GM21526 (cell line): ENCODE measurements at regions not wholly inside any gene's neighbourhood (a gene's known extent, or its start where the extent isn't known, plus 50 kb on each side); places are given as distances from the start of the nearest gene placed in this dataset.
A peak's percentile ranks its signal among the peaks of the same experiment; 100 is the strongest.

ENCODE experiments used
- ATAC-seq: cut with Tn5 transposase; IDR thresholded peaks from one replicate; pipeline ENCODE4 v1.9.1; 2021; ENCODE audit warnings: moderate library complexity; ENCODE audit not compliant: unreplicated experiment, low FRiP score

- no peak for ATAC-seq
These were observed 173.1 kb downstream of the POU4F1 start for GRCh38 chr13:78430166-78430791.

DNA sequence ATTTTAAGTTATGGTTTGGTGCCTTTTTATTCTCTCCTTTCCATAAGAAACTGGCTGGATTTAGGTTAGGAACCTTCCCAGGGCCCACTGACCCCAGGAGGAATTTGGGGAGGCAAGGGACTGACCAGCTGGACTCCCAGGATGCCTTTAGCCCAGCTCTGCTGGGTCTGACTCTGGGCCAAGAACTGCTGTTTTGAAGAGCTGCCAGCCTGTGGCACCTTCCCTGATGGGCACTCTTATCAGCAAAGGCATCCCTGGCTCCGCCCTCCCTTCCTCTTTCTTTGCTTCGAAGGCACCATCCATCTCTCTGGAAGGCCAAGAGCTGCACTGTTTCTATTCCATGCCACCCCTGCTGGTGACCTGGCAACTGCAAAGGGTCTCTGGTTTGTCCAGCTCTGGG is 174.7 kb downstream of the POU4F1 start:
- no peak for ATAC-seq

DNA sequence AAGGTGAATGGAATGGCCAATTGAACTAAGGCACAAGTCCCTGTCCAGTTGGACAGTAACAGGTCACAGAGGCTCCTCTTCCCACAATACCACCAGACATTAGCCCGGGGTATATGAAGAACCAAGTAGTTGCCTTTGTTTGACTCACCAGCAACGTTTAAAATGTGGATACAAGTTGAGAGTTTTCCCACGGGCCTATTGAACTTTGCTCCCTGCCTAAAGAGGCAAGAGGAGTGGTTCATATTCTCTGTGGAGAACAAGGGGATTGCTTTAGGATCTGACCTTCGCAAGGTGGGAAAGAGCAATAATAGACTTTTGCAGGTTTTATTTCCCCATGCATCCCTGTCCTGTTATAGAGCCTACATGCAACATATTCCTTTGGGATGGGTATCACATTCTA is 177.2 kb downstream of the POU4F1 start:
- no peak for ATAC-seq

GRCh38 chr13:78420814-78421213 is 182.5 kb downstream of the POU4F1 start:
- ATAC-seq, result peak; percentile 96

GRCh38 chr13:78413887-78414553 is 189.3 kb downstream of the POU4F1 start:
- no peak for ATAC-seq

DNA sequence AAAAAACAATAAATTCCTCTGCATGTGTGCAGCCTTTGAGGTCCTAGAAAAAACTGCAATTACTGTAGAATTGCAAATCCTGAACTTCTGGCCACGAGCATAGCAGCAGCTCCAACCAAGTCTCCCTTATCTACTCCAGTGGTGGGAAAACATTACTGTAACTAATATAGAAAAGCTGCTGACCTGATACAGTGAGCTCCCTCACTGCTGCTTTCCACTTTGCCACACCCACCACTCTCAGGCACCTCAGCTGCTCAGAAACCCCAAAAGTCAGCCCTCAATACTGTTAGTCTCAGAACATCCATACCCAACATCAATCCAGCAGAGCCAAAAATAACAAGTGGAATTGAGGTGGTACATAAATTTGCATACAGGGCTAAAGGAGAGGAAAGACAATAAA is 192.5 kb downstream of the POU4F1 start:
- ATAC-seq, result no peak

DNA sequence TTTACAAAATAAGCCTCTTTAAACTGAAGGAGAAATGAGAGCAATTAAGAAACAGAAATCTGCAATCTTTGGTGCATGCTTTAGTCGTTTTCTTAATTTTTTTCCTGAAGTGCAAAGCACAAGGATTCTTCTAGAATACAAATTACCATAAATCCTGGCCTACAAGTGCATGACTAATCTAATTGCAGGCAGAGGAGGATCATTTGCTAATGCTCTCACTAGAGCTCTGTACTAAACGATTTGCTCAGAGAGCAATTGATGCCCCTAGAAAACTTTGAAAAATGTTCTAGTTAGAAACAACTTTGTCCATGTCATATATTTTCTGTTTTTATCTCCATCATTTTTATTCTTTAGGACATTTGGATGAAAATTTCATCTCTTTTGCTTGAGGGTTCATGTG is 193.2 kb downstream of the POU4F1 start:
- no peak for ATAC-seq

GRCh38 chr13:78409172-78409571 is 194.2 kb downstream of the POU4F1 start:
- ATAC-seq, result no peak

GRCh38 chr13:78404846-78405360 is 198.4 kb downstream of the POU4F1 start:
- ATAC-seq, result no peak

DNA sequence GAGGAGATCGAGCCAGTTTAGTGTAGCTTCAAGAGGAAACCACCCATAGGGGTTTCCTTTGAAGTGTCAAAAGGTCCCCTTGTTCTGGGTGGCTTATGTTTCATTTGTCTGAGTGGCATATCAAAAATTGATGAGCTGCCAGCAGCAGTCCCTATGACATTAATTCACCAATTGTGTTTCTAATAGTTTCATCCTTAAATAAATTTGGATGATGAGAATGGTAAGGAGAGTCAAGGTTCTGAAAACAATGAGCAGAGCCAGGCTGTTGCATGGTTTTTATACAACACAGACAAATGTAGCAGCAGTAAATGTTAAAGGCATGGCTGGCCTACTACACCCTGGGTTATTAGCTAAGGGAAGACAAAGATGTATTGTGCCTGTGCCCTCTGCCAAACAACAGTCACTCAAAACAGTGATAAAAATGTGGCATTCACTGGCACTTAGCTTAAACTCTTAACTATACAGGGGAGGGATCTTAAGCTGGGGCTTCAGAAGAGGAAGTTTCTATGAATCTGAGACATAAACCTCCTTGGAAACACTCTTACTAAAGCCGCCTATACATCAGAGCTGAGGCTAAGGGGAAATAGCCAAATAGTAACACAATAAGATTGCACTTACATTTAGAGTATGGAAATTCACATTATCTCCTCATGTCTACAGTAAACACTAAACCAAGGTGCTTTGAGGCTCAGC is 200.5 kb downstream of the POU4F1 start:
- ATAC-seq, result no peak

DNA sequence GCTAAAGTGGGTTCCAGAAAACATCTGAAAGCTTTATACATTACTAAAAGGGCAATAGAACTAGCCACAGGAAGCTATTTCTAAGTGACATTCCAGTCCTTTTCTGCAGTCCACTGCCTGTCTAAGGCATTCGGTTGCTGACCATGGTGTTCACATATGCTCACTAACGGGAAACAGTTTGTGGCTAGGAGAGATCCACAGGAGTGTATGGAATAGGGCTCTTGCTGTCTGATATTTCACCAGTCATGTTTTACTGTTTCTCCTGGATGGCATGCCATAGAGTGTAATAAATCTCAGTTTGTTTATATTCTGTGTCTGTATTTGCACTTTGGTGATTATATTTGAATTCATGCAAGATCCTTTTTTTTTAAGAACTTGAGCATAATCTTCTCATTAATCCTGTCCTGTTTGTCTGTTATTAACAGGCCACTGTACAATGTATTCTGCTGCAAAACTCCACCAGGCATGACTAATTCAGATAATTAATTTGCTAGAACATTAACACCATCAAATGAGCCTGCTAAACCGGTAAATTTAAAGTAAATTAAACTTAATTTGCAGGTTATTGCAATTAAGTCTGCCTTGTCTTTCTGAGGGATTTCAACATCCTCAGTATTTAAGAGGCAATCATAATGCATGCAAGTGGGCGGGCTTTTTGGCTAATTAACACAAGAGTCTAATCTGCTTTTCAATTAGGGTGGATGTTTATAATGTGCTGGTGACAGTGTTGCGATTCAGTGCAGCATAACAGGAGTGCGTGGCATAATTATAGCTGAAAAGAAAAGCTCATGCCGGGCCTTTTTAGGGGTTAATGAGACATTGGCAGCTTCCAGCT is 201.3 kb downstream of the POU4F1 start:
- no peak for ATAC-seq

DNA sequence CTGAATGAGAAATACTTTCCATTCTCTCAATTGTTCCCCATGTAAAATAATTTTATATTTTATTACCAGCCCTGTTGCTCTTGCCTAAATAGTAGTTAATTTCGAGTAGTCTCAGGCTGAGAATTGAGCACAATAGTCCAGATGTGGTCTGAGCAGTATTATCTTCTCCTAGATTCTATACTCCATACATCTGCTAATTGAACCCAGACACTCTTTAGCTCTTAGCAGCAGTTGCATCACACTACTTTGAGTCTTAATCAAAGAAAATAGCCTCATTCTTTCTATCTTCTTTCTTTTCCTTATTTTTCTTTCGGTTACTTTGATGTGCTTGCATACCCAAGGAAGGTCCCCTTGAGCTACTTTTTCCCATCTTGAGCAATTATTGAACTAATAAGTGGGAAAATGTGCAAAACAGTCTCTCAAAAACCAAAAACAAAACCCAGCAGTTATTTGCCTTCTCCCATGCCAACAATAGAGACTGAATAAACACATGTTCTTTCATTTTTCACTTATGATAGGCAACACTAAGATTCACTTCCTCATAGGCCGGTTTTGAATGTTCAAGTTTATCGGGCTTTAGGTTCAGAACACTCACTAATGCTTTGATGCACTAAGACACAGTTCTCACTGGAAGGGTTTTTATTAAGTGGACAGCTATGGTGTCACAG is 204.5 kb downstream of the POU4F1 start:
- ATAC-seq, result peak; percentile 97

DNA sequence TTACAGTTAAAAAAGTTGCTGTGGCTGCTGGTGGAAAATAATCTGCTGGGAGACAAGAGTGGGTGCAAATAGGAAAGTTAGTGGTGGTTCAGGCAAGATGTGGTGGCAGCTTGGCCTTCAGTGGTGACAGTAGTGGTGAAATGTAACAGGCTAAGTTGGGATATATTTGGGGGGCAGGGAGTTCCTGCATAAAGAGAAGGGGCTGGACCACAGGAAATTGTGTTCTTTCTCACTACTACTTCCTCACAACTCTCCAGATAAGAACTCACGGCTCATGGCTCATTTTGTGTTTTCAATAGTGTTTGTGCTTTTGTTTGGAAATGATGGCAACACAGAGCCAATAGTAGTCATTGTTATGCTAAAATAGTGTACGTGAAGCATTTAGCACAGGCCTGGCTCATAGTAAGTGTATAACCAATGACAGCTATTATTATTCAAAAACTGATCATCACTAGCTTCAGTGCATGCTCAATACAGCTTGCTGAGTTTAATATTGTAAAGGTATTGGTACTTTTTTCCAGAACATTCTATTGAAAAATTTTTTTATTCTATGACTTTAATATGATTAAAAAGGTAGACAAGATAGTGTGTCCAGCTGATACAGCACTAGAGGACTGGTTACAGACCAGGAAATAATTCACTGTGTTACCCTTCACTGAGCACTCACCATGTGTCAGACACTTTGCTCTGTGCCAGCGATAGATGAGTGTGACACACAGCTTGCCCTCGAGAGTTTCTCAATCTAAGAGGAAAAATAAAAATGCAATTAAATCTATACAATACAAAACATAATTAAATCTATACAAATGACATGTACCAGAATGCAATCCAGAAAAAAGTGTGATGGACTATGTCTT is 209.8 kb downstream of the POU4F1 start:
- no peak for ATAC-seq

GRCh38 chr13:78383899-78384298 is 219.5 kb downstream of the POU4F1 start:
- ATAC-seq, result no peak

GRCh38 chr13:78383071-78383484 is 220.3 kb downstream of the POU4F1 start:
- no peak for ATAC-seq

DNA sequence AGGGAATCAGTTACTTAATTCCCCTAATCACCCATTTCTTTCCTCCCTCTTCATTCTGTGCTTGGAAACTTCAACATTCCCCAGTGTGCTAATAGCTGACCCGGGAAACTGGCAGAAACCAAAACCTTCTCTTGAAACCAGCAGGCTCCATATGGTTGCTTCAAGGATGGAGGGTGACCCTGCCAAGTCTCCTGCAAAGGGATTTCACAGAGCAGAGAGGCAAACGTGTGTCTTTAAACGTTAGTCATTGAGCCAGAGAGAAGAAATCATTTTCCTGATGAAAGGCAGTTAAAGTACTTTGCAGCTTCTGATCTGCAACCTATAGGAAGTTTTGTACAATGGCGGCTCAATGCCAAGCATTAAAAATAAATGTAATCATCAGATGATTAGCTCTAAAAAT is 220.9 kb downstream of the POU4F1 start:
- ATAC-seq, result no peak

GRCh38 chr13:78376822-78377221 is 226.5 kb downstream of the POU4F1 start:
- ATAC-seq, result no peak

DNA sequence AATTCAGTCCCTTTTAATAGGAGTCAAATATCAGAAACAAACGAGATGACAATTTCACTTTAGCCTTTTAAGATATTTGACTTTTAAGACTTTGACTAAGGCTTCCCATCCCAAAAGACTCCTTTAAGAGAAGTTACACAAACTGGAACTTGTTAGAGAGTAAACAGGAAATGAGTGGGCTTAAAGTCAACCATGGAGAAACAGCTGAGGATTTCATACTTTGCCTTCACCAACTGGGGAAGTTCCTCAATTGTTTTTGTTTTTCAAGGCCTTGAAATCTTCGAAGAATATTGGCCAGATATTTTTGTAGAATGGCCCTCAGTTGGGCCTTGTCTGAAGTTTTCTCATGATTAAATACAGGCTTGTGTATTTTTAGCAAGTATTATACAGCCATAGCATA is 227.3 kb downstream of the POU4F1 start:
- no peak for ATAC-seq

DNA sequence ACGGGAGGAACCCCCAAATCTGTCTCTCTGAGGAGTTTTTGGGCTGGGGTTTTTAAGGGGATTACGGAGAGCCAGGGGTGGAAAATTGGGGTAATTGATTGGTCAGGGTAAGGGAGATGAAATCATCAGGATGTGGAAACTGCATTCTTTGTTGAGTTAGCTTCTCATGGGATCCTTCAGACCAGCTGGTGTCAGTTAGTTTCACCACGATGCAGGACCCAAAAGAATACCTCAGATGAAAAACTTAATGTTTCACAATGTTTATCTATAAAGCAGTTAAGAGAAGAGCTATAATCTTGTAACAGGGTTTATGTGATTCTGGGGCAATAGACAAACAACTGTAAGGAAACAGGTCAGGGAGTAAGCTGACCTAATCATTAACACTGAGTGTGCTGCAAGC is 230.8 kb downstream of the POU4F1 start:
- ATAC-seq, result no peak
